NCI-H2107 treated with DMSO at 0.1 percent for 48 hours (cell line): ENCODE measurements at regions not wholly inside any gene's neighbourhood (a gene's known extent, or its start where the extent isn't known, plus 50 kb on each side); places are given as distances from the start of the nearest gene placed in this dataset.
"Not testable (repeated sequence)": the region's sequence is repeated elsewhere in the genome, so short reads cannot be mapped to it uniquely, and the experiment has no call there.

Experiments
- DNase-seq: peaks from one replicate; lab custom pipeline; 2025; ENCODE audit not compliant: unreplicated experiment; lab: John Stamatoyannopoulos, UW

DNA sequence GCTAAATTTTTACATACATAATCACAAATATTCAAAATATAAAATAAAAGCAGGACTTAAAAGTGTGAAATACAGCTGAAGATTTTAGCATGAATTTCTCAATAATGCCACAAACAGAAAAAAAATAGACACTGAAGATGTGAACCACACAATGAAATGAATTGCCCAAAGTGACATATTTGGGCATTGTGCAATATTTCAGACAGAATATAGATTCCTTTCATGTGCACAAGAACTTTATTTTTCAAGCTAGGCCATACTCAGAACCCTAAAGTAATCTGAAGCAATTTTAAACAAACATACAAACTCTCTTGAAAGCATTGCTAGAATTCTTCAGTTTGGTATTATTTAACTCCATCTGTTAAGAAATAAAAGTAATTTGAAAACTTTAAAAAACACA, 764.1 kb downstream of the STIM2 start:
- DNase-seq, result no peak

DNA sequence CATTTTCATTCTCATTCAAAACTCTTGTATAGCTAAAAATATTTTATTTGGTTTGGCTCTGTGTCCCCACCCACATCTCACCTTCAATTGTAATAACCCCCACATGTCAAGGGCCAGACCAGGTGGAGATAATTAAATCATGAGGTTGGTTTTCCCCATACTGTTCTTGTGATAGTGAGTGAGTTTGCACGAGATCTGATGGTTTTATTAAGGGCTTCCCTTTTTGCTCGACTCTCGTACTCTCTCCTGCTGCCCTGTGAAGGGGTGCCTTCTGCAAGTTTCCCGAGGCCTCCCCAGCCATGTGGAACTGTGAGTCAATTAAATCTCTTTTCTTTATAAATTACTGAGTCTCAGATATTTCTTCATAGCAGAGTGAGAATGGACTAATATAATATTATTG, 768.0 kb downstream of the STIM2 start:
- no peak for DNase-seq

GRCh38 chr4:27629532-27630225, 769.0 kb downstream of the STIM2 start:
- DNase-seq, result no peak

GRCh38 chr4:27635936-27636913, 775.6 kb downstream of the STIM2 start:
- no peak for DNase-seq

DNA sequence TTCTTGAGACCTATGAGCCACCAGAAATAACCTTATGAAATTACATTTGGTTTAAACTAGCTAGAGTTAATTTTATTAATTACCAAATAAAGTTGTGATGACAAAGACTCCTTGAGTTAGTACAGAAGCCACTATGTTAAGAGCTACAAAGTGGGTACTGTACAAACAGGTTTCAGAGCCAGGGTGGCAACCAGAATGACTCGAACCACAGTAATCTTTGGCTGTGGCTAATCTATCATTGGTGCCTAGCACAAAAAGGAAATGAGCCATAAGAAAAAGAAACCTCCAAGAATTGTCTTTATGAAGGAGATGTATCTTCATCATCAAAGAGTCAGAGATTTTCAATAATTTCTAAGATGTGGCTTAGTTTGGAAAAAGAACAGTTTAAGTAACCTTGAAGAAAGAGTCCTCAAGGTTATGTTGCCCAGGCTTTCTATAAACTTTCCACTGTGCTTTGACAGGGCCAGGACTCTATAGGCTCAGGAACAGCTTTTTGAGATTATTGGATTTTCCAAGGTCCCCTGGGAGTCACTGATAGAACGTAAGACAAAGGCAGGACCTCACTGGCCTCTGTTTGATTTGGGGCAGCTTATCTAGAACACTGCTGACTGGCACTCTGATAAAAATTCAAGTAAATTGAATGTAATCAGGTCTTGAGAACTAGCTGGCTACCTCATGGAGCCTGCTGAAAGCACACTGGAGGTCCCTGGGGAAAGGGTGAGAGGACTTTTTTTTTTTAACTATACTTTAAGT, 777.7 kb downstream of the STIM2 start:
- no peak for DNase-seq

DNA sequence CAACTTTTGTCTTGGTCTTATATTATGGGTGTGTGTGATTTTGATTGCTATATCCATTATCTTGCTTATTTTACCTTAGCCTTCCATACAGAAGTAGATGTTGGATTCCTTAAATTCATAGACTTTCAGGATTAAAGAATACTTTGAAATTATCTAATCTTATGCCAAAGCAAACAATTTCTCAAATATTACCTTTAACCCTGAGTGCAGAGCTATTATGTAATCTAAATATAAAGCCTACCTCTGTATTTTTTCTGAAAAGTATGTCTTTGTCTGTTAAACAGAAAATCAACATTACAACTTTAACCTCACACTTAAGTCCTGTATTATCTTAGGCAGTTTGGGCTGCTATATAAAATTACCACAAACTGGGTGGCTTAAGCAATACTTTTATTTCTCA, 782.5 kb downstream of the STIM2 start:
- DNase-seq, result no peak

DNA sequence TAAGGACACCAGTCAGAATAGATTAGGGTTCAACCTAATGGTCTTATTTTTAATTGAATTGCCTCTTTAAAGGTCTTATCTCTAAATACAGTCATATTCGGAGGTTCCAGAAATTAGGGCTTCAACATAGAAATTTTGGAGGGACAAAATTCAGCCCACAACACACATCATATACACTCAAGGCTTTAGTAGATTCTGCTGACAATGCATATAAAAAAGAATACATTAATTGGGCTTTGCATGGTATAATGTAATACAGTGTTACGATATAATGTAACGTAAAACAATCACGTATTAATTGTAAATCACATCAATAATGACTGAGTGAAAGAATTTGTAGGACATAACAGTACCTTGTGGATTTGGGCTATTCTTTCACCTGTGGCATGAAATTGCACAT, 787.8 kb downstream of the STIM2 start:
- no peak for DNase-seq

DNA sequence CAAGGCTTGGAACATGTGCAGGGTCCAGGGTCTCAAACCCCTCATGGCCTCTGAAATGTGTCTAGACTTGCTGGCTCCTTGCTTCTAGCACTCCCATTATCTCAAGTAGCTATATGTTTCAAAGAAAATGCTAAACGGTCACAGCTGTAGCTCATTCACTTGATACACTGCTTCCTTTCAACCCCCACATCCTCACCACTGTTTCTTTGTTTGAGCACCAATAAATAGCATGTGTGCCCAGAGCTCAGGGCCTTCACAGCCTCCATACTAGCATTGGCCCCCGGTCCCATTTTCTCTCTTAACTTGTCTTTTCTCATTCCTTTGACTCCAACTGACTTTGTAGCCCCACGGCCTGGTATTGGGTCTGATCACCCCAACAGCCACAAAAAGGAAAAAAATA, 801.8 kb downstream of the STIM2 start:
- no peak for DNase-seq

GRCh38 chr4:27666943-27667342, 806.3 kb downstream of the STIM2 start:
- DNase-seq, result no peak

- DNase-seq, result no peak
Measured at GRCh38 chr4:27668001-27668400, 807.4 kb downstream of the STIM2 start.

- DNase-seq, result no peak
Measured at GRCh38 chr4:27678027-27678426, 817.4 kb downstream of the STIM2 start.

DNA sequence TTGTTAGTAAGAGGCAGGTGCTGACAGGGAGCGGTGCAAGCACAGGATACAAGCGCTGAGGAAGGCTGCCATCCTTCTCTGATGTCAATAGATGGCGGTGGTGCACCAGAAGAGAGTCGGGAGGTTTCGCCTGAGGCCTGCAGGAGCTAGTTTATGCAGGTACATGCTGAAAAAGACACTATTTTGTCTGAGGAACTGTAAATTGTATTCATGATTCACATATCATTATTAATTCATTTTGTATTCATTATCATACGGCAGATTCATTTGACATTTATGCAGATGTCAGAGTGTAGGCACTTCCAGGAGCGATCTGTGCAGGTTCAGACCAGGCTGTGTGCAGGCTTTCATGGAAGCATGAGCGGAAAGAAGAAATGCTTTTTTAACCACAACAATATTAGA, 824.0 kb downstream of the STIM2 start:
- DNase-seq, result peak; percentile 54

DNA sequence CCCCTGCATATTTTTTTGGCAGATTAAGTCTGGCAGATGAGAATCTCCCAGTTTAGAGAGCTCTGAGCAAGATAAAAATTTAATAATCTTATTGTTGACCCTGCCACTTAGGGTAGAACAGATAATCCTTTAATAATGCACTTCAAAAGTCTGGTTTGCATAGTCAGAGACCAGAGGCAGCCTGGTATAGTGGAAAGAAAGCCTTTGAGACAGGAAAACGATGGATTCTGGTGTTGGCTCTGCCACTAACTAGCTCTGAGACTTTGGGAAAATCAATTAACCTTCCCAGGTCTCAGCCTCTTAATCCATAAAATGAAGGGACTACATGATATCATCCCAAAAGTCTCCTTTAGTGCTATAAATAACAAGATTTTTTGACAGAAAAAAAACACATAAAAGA, 824.5 kb downstream of the STIM2 start:
- no peak for DNase-seq

DNA sequence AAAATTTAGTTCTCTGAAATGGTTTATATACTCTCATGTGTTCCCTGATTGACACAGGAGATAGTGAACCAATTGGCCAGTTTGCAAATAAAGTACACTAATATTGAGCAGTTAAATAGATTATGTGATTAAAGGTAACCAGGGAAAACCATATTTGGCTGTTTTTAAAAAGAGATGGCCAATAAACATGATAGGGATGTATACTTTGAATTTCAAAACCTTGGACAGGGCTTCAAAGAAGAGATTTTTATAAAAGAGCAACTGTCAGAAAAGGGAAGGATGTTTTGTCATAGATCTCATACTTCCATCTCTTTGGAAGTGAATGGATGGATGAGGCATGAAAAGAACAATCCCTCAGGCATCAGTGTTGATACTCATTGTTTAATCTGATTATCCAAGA, 825.3 kb downstream of the STIM2 start:
- DNase-seq, result no peak

GRCh38 chr4:27692158-27692557, 831.5 kb downstream of the STIM2 start:
- DNase-seq, result no peak

DNA sequence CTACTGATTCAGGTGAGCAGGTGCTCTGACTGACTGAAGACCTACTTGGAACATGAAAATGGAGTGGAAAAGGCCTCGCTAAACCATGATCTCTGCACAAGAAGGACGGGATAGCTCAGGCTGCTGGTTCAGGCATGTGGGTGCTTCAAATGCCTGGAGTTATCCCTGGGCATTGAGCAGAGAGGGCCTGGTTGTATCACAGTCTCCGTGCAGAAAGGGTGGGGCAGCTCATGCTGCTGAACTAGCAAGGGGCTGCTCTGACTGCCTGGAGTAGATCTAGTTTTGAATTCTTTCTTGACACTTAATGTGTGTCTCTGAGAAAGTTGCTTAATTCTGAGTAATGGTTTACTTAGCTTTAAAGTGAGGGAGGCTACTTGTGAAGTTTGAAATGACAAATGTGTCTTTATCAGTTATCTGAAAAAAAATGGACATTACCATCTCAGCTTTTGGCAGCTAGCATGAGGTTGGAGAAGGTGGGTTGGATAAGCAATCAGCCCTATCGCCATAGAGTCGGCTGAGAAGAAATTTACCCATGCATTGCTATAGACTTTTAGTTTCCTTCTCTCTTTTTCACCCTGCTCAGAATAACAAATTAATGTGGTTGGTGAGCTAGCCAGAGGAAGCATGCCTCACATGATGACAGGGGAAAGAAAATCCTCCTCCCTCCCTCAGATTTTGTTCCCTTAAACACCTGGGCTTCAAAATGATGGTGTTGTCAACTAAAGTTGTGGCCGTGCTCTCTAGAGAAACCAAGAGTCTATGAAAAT, 832.4 kb downstream of the STIM2 start:
- no peak for DNase-seq

DNA sequence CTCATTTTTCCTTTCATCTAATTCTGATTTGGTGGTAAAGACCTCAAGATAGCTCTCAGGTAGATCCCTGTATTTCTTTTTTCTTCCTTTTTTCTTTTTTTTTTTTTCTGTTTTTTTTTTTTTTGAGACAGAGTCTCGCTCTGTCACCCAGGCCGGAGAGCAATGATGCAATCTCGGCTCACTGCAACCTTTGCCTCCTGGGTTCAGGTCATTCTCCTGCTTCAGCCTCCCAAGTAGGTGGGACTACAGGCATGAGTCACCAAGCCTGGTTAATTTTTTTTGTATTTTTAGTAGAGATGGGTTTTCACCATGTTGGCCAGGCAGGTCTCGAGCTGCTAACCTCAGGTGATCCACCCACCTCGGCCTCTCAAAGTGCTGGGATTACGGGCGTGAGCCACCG, 835.6 kb downstream of the STIM2 start:
- not testable (repeated sequence) for DNase-seq

- DNase-seq, result no peak
Measured at GRCh38 chr4:27701606-27702005, 841.0 kb downstream of the STIM2 start.

GRCh38 chr4:27702730-27703431, 842.2 kb downstream of the STIM2 start:
- no peak for DNase-seq

GRCh38 chr4:27703771-27704170, 843.1 kb downstream of the STIM2 start:
- DNase-seq, result no peak
